ENCODE measurements at regions not wholly inside any gene's neighbourhood (a gene's known extent, or its start where the extent isn't known, plus 50 kb on each side); places are given as distances from the start of the nearest gene placed in this dataset.

DNA sequence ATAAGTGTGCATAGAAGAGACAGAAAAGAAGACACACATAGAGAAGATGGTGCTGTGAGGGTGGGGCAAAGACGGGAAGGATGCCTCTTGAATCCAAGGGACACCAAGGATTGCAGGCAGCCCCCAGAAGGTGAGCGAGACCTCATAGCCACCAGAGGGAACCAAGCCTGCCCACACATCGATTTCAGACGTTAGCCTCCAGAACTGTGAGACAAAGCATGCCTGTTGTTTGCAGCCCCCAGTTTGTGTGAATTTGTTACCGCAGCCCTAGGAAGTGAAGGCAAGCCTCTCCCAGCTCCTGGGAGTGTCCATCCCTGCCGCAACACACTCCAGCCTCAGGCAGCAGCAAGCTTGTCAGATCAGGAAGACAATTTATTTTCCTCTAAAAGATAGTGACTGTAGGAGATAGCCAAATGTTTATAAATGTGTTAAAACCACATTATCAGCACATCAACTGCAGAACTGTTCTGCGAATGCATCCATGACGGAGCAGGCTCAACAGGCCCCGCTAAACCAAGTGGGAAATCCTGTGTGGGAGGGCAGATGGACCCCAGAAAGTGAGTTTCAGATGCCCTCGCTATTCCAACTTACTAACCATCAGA is 543.3 kb downstream of the MATN1 start:
- TF ChIP-seq, protein P1, sequence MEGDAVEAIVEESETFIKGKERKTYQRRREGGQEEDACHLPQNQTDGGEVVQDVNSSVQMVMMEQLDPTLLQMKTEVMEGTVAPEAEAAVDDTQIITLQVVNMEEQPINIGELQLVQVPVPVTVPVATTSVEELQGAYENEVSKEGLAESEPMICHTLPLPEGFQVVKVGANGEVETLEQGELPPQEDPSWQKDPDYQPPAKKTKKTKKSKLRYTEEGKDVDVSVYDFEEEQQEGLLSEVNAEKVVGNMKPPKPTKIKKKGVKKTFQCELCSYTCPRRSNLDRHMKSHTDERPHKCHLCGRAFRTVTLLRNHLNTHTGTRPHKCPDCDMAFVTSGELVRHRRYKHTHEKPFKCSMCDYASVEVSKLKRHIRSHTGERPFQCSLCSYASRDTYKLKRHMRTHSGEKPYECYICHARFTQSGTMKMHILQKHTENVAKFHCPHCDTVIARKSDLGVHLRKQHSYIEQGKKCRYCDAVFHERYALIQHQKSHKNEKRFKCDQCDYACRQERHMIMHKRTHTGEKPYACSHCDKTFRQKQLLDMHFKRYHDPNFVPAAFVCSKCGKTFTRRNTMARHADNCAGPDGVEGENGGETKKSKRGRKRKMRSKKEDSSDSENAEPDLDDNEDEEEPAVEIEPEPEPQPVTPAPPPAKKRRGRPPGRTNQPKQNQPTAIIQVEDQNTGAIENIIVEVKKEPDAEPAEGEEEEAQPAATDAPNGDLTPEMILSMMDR (IDR thresholded peaks at IDR 0.05; ENCODE audit: borderline replicate concordance, insufficient read depth, low read depth, low read length), result no peak
- no peak overlapping the region for H3K4me3 ChIP-seq (ENCODE audit: low read depth, low read length)

DNA sequence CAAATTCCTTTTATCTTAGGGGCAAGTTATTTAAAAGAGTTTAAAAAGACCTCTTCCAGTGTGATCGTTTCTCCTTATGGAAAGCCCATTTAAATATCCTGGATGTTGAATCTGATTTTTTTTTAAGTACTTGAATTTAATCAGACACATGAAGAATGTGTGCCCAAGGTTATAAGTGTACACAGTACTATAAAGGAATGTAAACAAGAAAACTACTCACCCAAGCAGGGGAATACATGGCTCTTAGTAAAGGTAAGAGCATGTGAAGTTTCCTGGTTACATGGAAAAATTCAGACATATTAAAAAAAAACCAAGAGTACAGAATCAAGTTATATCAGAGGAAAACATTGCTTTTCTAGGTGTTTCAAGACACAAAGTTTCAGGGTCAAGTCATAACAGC is 546.9 kb downstream of the MATN1 start:
- TF ChIP-seq, protein P1 (IDR thresholded peaks at IDR 0.05; ENCODE audit: borderline replicate concordance, insufficient read depth, low read depth, low read length), result no peak
- H3K4me3 ChIP-seq (ENCODE audit: low read depth, low read length), result no peak overlapping the region

DNA sequence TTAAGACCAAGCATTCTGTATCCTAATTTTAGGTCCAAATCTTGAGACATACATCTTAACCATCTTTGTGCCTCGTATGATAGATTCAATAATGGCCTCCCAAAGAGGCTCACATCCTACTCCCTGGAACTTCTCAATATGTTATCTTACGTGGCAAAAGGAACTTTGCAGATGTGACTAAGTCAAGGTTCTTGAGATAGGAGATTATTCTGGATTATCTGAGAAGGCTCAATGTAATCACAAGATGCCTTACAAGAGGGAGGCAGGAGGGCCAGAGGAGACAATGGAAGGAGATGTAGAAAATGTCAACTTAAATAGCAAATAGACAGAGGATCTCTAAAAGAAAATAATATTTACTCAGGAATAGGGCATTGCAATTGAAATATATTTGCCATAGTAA is 548.9 kb downstream of the MATN1 start:
- no peak overlapping the region for H3K4me3 ChIP-seq (ENCODE audit: low read depth, low read length)
- TF ChIP-seq, protein P1 (IDR thresholded peaks at IDR 0.05; ENCODE audit: borderline replicate concordance, insufficient read depth, low read depth, low read length), result no peak

DNA sequence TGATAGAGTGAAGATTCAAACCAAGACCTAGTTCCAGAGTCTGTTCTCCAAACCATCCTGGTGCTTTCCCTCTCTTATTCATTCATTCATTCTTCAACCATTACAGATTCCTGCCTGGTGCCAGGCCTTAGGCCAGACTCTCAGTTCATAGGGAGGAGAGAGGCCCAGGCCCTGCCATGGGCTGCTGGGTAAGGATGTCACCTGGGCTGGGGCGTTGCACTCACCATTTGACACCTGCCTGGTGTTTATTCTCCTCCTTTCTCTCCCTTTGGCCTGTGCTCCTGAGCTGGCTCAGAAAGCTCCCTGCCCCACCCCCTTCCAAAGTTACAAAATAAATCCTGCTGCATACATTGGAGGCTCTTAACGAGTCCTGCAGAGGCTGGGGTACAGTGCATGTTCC is 549.8 kb downstream of the MATN1 start:
- no peak overlapping the region for H3K4me3 ChIP-seq (ENCODE audit: low read depth, low read length)
- TF ChIP-seq, protein P1 (IDR thresholded peaks at IDR 0.05; ENCODE audit: borderline replicate concordance, insufficient read depth, low read depth, low read length), result no peak

DNA sequence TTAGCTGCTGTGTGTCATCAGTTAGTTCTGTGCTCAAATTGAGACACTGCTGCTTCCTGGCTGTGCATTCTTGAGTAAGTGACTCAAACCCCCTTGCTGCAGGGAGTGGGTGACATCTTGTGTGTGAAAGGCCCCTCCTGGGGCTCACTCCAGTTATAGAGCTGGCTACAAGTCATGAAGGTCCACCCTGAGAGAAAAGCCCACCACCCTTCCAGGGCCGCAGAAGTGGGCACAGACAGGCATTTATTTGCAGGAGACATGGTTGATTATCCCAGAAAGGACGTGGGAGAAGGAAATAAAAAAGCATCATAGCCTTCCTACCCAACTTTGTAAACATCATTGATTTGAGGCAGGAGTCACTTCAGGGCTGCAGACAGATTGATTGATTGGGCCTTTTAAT is 550.6 kb downstream of the MATN1 start:
- no peak overlapping the region for H3K4me3 ChIP-seq (ENCODE audit: low read depth, low read length)
- TF ChIP-seq, protein P1 (IDR thresholded peaks at IDR 0.05; ENCODE audit: borderline replicate concordance, insufficient read depth, low read depth, low read length), result no peak

DNA sequence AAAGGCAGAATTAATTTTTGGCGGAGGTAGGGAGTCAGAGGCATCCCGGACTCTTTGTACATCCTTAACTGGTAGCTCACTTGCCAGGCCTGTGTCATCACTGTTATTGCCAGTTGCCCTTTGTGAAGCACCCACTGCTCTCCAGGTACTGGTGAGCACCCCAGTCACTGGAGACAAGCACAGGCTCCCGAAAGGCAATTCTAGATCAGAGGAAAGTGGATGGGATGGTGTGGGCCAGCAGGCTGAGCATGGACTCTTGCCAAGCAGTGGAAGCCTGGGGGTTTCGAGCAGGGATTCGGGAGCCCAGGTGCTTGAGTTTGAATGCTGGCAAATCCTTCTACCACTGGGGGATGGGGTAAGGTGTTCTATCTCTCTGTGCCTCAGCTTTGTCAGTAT is 551.1 kb downstream of the MATN1 start:
- no peak overlapping the region for H3K4me3 ChIP-seq (ENCODE audit: low read depth, low read length)
- TF ChIP-seq, protein P1 (IDR thresholded peaks at IDR 0.05; ENCODE audit: borderline replicate concordance, insufficient read depth, low read depth, low read length), result no peak

DNA sequence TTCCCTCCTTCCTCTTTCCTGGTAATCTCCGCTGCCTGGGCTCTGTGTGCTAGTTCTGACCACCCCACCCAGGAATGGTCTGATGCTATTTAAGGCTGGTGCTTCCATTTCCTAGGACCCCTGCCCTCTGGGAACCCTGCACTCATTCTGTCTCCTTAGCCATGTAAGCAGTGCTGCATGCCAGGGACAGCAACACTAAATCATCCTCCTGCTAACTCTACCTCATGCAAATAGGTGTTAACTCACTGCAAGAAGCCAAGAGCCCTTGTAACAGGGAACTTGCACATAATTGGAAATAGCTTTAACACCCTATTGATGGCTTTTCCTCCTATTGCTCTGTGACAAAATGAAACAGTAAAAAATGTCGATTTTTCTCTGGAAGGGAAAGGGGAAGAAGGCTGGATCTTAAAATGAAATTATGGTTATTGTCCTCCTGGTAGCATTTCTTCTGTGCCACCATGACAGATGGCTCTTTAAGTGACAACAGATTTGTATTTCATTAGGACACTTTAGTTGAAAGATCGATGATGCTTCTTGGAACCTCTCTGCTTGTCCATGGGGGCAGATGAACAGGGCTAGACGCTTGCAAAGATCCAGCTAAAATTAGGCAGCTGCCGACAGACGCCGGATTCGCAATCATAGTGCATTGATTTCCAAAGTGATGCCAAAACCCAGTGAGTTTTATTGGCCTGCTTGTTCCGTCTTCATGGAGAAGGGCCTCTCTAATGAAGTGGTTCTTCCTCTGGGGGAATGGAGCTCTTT is 551.7 kb downstream of the MATN1 start:
- TF ChIP-seq, protein P1 (IDR thresholded peaks at IDR 0.05; ENCODE audit: borderline replicate concordance, insufficient read depth, low read depth, low read length), result no peak
- no peak overlapping the region for H3K4me3 ChIP-seq (ENCODE audit: low read depth, low read length)

Data from GM12875 (cell line).